ENCODE measurements at regions not wholly inside any gene's neighbourhood (a gene's known extent, or its start where the extent isn't known, plus 50 kb on each side); places are given as distances from the start of the nearest gene placed in this dataset.

GRCh38 chr13:89115307-89115706 lies 1444.1 kb downstream of the SLITRK5 start:
- H3K36me3 ChIP-seq (ENCODE audit: control insufficient read depth, insufficient read depth, low read length): no peaks in the 10 kb centered on the region
- no peak overlapping the region for H3K4me3 ChIP-seq (ENCODE audit: insufficient read depth, low read depth, low read length)
- H3K4me2 ChIP-seq (ENCODE audit: low read depth, low read length): no peak overlapping the region
- no peak for ATAC-seq (ENCODE audit: low read depth)
- TF ChIP-seq FOS (IDR thresholded peaks at IDR 0.05; ENCODE audit: low read depth, low read length) (no peak), RCOR1 (IDR thresholded peaks at IDR 0.05; ENCODE audit: insufficient replicate concordance, low read length) (no peak), CHD1 (IDR thresholded peaks at IDR 0.05; ENCODE audit: low read depth, low read length) (no peak), MAFK (IDR thresholded peaks at IDR 0.05; ENCODE audit: low read depth, low read length) (no peak), CEBPB (IDR thresholded peaks at IDR 0.05; ENCODE audit: low read depth, low read length) (no peak), USF2 (IDR thresholded peaks at IDR 0.05; ENCODE audit: low read depth, low read length) (no peak), BHLHE40 (IDR thresholded peaks at IDR 0.05; ENCODE audit: low read depth, low read length) (no peak), RFX5 (IDR thresholded peaks at IDR 0.05; ENCODE audit: low read depth, low read length) (no peak), RAD21 (IDR thresholded peaks at IDR 0.05; ENCODE audit: low read length) (no peak), MAZ (IDR thresholded peaks at IDR 0.05; ENCODE audit: borderline replicate concordance, low read depth, low read length) (no peak), NFE2L2 (IDR thresholded peaks at IDR 0.05; ENCODE audit: low read depth, low read length) (no peak), MXI1 (IDR thresholded peaks at IDR 0.05; ENCODE audit: borderline replicate concordance, low read depth, low read length) (no peak), SMC3 (IDR thresholded peaks at IDR 0.05; ENCODE audit: low read depth, low read length) (no peak), POLR2A (IDR thresholded peaks at IDR 0.05; ENCODE audit: low read depth, low read length) (no peak)
- TF ChIP-seq, protein P1, sequence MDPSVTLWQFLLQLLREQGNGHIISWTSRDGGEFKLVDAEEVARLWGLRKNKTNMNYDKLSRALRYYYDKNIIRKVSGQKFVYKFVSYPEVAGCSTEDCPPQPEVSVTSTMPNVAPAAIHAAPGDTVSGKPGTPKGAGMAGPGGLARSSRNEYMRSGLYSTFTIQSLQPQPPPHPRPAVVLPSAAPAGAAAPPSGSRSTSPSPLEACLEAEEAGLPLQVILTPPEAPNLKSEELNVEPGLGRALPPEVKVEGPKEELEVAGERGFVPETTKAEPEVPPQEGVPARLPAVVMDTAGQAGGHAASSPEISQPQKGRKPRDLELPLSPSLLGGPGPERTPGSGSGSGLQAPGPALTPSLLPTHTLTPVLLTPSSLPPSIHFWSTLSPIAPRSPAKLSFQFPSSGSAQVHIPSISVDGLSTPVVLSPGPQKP (IDR thresholded peaks at IDR 0.05; ENCODE audit: borderline replicate concordance, low read depth, low read length): no peak
- TF ChIP-seq, protein P2, sequence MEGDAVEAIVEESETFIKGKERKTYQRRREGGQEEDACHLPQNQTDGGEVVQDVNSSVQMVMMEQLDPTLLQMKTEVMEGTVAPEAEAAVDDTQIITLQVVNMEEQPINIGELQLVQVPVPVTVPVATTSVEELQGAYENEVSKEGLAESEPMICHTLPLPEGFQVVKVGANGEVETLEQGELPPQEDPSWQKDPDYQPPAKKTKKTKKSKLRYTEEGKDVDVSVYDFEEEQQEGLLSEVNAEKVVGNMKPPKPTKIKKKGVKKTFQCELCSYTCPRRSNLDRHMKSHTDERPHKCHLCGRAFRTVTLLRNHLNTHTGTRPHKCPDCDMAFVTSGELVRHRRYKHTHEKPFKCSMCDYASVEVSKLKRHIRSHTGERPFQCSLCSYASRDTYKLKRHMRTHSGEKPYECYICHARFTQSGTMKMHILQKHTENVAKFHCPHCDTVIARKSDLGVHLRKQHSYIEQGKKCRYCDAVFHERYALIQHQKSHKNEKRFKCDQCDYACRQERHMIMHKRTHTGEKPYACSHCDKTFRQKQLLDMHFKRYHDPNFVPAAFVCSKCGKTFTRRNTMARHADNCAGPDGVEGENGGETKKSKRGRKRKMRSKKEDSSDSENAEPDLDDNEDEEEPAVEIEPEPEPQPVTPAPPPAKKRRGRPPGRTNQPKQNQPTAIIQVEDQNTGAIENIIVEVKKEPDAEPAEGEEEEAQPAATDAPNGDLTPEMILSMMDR (conservative IDR thresholded peaks at IDR 0.05; ENCODE audit: low read depth, low read length): no peak
- no peak overlapping the region for H3K18ac ChIP-seq (ENCODE audit: low read depth, low read length)
- no peak overlapping the region for H4K5ac ChIP-seq (ENCODE audit: low read depth, low read length)
- H4K8ac ChIP-seq (ENCODE audit: low read depth in 2 of 2, low read length in 2 of 2): no peak overlapping the region
- WGBS, 2 experiments (ENCODE audit: extremely low coverage in 2 of 2, insufficient read length in 1 of 2): no CpG with 5 or more reads among the region's 3 CpGs
- H4K91ac ChIP-seq (ENCODE audit: insufficient read depth, low read depth, low read length): no peak overlapping the region
- peaks cover 7% of the 10 kb centered on the region for H3K9me3 ChIP-seq (ENCODE audit: control insufficient read depth, insufficient read depth, low read length)
- DNase-seq: no peak
- dilution Hi-C loops (cut with HindIII; ENCODE audit: low sequenced_read_pairs, unreplicated experiment): no loop called here
- intact Hi-C loops (cut with micrococcal nuclease): no loop called here
- no peak overlapping the region for H3K27ac ChIP-seq (ENCODE audit: insufficient read depth, low read length)
- no peaks in the 10 kb centered on the region for H3K9me1 ChIP-seq (ENCODE audit: insufficient read depth, low read length)
- H3K23ac ChIP-seq (ENCODE audit: low read depth, low read length): no peak overlapping the region
- no peak overlapping the region for H2BK15ac ChIP-seq (ENCODE audit: low read depth, low read length)
- no TSS peak for BruUV-seq (replicated peaks)
- no peaks in the 10 kb centered on the region for H3K4me1 ChIP-seq (ENCODE audit: control insufficient read depth, insufficient read depth, low read length)
- H3K27me3 ChIP-seq (ENCODE audit: control insufficient read depth, insufficient read depth, low read length): no peaks in the 10 kb centered on the region
- no peak overlapping the region for H2AK5ac ChIP-seq (ENCODE audit: low read depth, low read length)
- no peak overlapping the region for H2BK5ac ChIP-seq (ENCODE audit: low read depth, low read length, poor library complexity, severe bottlenecking)
- H3K4ac ChIP-seq (ENCODE audit: low read depth, low read length): no peak overlapping the region
- no peak overlapping the region for H2BK120ac ChIP-seq (ENCODE audit: low read depth, low read length)
- in situ Hi-C loops (cut with MboI; ENCODE audit: low sequenced_read_pairs): no loop called here
- H2AFZ ChIP-seq (replicated peaks; ENCODE audit: low read length, poor library complexity): no peak overlapping the region
- no peak overlapping the region for H3K56ac ChIP-seq (ENCODE audit: extremely low read depth, insufficient read depth, low read length)
- no peaks in the 10 kb centered on the region for H3K79me1 ChIP-seq (ENCODE audit: low read depth in 1 of 2, low read length in 2 of 2)
- CTCF ChIA-PET: no interaction called here
- H2BK20ac ChIP-seq (ENCODE audit: low read depth, low read length): no peak overlapping the region
- no peak overlapping the region for H3K14ac ChIP-seq (replicated peaks; ENCODE audit: low read depth, low read length)
- POLR2A ChIA-PET (ENCODE audit: unreplicated experiment): no interaction called here
- H3K9ac ChIP-seq (ENCODE audit: low read depth, low read length): no peak overlapping the region
- no peaks in the 10 kb centered on the region for H4K20me1 ChIP-seq (ENCODE audit: insufficient read depth, low read length)
- H2AK9ac ChIP-seq (replicated peaks; ENCODE audit: low read depth, low read length, poor library complexity): no peak overlapping the region

Data from IMR-90 (cell line).